ENCODE measurements at regions not wholly inside any gene's neighbourhood (a gene's known extent, or its start where the extent isn't known, plus 50 kb on each side); places are given as distances from the start of the nearest gene placed in this dataset.

DNA sequence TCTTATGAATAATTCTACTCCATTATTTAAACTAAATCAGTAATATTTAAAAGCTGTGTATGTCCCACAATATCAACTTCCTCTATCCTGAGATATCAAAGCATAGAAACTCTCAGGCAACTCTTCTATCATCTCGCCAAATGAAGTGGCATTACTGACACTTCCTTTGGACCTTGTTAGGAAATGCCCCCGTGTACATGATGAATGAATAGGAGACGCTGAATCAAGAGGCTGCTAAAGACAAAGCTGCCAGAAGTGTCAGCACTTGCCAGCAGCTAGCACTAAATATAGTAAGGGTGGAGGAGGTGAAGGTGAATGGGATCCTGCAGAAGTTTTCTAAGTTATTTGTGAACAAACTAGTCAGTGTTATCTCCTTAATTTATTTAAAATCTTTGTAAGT lies 99.5 kb upstream of the BLTP1 start:
- Mint-ChIP-seq H3K9me3 (no peaks in the 10 kb centered on the region), H3K4me3 (no peak overlapping the region), H3K27me3 (peaks cover 8% of the 10 kb centered on the region), H3K4me1 (no peaks in the 10 kb centered on the region), H3K27ac (no peak overlapping the region), H3K36me3 (no peaks in the 10 kb centered on the region)
- CTCF ChIA-PET: no interaction called here
- DNase-seq: no peak

DNA sequence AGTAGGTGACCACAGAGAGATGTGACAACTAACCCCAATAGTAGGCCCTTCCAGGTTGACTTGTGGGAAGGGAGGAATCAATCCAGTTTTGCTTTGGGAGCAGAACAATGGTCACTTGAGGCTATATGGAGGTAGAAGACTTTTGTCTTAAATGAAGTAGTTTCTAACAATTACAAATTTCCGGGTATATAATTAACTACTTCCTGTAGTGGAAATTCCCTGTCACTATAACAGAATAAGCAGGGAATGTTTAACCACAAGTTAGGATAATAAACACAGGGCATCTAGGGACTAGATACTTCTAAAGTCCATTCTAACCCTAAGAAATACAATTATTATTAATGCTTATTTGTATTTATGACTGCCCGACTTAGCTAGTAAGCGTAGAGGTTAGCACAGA lies 99.0 kb upstream of the TRPC3 start:
- Mint-ChIP-seq H3K36me3 (no peaks in the 10 kb centered on the region), H3K9me3 (no peaks in the 10 kb centered on the region), H3K27ac (no peak overlapping the region), H3K4me3 (no peak overlapping the region), H3K27me3 (peaks cover 5% of the 10 kb centered on the region), H3K4me1 (no peaks in the 10 kb centered on the region)
- DNase-seq: no peak
- CTCF ChIA-PET: no interaction called here

DNA sequence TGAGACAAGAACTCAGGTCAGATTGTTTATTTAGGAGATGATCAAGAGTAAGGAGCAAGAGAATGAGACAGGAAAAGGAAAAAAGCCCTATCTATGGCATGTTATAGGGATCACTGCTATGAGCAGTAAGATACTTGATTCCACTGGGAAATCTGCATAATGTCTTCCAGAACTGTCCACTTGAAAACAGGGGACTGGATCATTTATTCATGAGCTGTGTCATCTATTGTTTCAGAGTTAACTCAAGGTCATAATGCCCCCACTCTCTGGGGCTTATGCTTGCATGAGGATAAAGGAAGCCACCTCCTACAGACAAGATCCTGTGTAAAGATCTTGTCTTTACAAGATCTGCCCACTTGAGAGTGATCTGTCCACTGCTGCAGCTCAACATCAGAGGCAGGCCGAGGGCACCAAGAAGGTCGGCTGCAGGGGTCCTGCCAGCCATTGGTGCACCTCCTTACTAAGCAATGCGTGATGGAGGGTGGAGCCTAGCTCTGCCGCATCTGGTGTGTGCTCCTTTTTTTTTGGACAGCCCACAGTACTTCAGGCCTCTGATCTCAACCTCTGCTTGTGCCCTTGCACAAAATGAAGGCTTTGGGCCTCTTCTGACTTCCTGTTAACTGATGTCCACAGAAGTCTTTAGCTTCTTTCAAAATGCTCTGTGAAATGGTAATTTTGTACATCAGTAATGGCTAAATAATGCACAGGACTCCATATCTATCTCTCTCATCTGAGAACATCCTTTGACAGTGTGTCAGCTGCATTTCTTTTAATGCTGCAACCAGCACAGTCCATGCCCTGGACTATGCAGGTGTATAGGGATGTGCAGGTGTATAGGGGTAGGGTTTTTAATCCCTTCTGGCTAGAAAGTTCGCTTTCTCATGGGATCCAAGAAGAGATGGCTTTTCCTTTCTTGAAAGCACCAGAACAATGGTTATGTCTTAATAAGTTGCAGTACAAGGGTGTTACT lies 95.9 kb upstream of the TRPC3 start:
- H3K4me1 Mint-ChIP-seq: no peaks in the 10 kb centered on the region
- no peaks in the 10 kb centered on the region for H3K36me3 Mint-ChIP-seq
- DNase-seq: no peak
- no peak overlapping the region for H3K27ac Mint-ChIP-seq
- H3K9me3 Mint-ChIP-seq: no peaks in the 10 kb centered on the region
- CTCF ChIA-PET: no interaction called here
- no peak overlapping the region for H3K4me3 Mint-ChIP-seq
- H3K27me3 Mint-ChIP-seq: no peaks in the 10 kb centered on the region

DNA sequence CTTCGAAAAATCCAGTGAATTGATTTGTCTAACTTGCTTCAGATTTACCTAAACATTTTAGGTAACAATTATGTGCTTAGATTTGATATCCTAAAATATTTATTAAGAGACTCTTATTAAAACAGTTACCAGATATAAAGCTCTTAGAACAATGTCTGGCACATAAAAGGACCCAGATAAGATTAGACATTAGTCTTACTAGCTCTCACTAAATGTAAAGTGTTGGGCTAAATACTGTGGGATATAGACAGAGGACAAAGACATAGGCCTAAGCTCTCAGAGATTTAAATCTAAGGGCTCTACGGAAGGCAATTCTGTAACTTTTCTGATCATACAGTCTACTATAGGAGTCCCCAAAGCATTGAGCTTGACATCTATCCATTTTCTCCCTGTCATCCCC lies 94.4 kb upstream of the TRPC3 start:
- no peaks in the 10 kb centered on the region for H3K36me3 Mint-ChIP-seq
- H3K27ac Mint-ChIP-seq: no peak overlapping the region
- CTCF ChIA-PET: no interaction called here
- no peaks in the 10 kb centered on the region for H3K9me3 Mint-ChIP-seq
- no peak for DNase-seq
- H3K4me3 Mint-ChIP-seq: no peak overlapping the region
- no peaks in the 10 kb centered on the region for H3K4me1 Mint-ChIP-seq
- no peaks in the 10 kb centered on the region for H3K27me3 Mint-ChIP-seq

DNA sequence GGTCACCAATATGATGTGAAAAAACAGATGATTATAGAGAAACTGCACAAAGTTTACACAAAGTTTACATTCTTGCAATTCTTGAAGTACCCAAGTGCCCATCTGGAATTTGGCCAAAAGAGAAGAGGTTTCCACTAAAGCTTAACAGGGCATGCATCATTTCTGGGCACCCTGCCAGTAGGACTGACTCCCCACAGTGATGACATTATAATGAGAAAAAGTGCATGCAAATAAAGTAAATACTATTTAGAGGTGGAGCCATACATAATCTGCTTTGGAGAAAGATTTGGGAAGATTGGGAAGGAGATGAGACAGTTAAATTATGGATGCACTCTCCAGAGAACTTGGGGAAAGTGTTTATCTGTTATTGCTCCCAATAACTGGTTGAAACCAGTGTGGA lies 93.7 kb upstream of the TRPC3 start:
- Mint-ChIP-seq H3K9me3 (no peaks in the 10 kb centered on the region), H3K36me3 (no peaks in the 10 kb centered on the region), H3K27me3 (no peaks in the 10 kb centered on the region), H3K4me3 (no peak overlapping the region), H3K27ac (no peak overlapping the region), H3K4me1 (no peaks in the 10 kb centered on the region)
- CTCF ChIA-PET: no interaction called here
- no peak for DNase-seq

DNA sequence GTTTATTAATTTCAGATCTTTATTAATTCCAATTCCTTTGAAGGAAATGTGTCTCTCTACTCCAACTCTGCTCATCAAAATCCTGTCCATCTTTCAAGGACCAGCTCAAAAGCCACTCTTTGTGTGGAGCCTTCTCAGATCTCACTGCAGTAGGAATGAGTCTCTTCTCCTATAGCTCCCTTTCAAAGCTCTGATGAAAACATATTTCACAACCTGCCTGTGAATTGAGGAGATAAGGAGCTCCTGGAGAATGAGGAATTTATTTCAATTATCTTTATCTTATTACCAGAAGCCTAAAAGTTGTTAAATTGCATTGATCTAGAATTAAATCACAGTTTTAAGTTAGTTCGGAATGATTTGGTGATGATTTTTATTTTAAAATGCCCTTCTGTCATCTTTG lies 92.6 kb upstream of the TRPC3 start:
- Mint-ChIP-seq H3K9me3 (no peaks in the 10 kb centered on the region), H3K27ac (no peak overlapping the region), H3K27me3 (no peaks in the 10 kb centered on the region), H3K4me1 (no peaks in the 10 kb centered on the region), H3K4me3 (no peak overlapping the region), H3K36me3 (no peaks in the 10 kb centered on the region)
- CTCF ChIA-PET: interaction anchor here (0.6 kb wide), 1 partner anchor 45 kb away, joined by 3 read pairs; no protein-coding TSS in a partner anchor
- DNase-seq: no peak

DNA sequence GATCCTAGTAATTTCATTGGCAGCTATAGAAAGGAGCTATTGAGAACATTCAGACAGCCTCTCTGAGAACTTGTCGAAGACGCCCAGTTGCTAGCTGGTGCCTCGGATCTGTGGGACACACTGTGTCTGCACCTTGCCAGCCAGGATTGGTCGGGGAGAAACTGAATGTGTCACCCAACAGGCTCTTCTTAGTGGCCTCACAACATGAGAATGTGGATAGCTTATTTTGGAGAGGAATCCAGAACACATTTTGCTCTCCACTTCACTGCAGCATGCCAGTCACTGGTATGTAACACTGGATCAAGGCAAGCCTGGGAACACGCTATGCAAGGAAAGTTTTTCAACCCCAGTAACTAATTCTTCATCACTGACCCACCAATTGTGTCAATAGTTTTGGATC lies 89.5 kb upstream of the TRPC3 start:
- H3K4me3 Mint-ChIP-seq: no peak overlapping the region
- H3K27ac Mint-ChIP-seq: no peak overlapping the region
- no peaks in the 10 kb centered on the region for H3K4me1 Mint-ChIP-seq
- H3K27me3 Mint-ChIP-seq: no peaks in the 10 kb centered on the region
- no peaks in the 10 kb centered on the region for H3K36me3 Mint-ChIP-seq
- no peak for DNase-seq
- CTCF ChIA-PET: no interaction called here
- no peaks in the 10 kb centered on the region for H3K9me3 Mint-ChIP-seq

DNA sequence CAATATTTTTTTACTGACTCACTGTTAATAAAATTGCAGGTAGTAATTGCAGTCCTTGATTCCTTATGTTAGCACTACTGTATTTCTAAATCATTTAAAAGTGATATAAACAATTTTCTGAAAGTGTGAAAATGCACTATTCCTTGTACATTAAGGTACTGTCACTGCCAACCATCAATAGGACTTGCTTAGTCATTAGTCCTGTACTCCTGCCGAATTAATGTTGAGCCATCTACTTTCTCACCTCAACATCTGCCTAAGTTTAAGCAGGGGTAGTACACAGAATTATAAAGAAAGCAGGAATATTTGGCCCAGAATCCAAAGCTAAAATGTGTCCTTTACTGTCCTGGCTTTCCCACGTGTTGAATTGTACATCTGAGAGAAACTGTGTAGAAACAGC lies 87.0 kb upstream of the TRPC3 start:
- Mint-ChIP-seq H3K27ac (no peak overlapping the region), H3K36me3 (no peaks in the 10 kb centered on the region), H3K4me1 (no peaks in the 10 kb centered on the region), H3K4me3 (no peak overlapping the region), H3K27me3 (peaks cover 4% of the 10 kb centered on the region), H3K9me3 (no peaks in the 10 kb centered on the region)
- DNase-seq: no peak
- CTCF ChIA-PET: no interaction called here

DNA sequence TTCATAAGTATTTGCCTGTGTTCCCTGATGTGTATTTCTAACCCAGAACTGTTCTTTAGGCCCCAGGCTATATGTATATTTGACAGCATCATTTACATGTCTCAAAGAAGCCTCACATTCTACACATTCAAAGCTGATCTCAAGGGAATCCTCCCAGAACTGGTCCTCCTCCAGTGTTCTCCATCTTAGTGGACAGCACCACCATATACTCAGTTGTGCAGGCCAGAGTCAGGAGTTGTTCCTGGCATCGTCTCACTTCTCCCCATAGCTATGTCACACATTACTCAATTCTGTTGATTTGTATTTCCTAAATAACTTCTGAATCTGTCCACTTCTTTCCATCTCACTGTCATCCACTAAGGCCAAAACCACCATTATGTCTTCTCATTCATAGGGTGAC lies 82.8 kb upstream of the TRPC3 start:
- Mint-ChIP-seq H3K4me1 (no peaks in the 10 kb centered on the region), H3K4me3 (no peak overlapping the region), H3K27me3 (peaks cover 13% of the 10 kb centered on the region), H3K27ac (no peak overlapping the region), H3K9me3 (peaks cover 10% of the 10 kb centered on the region), H3K36me3 (no peaks in the 10 kb centered on the region)
- no peak for DNase-seq
- CTCF ChIA-PET: no interaction called here

DNA sequence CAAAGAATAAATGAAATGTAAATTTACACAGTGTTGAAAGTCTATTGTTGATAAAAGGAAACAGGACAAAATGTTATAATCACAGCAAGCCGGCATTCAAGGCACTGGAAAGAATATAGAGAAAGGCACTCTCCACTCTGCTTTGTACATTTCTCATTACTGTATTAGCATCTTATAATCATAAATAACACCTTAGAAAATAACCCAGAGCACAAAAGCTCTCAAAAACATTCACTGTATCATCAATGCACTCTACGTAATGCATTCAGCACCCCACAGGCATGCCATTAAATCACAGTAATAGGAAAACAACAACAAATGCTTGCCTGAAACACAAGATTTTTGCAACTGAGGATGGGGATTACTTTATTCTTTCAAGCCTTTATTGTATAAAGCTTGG lies 75.3 kb upstream of the TRPC3 start:
- H3K36me3 Mint-ChIP-seq: no peaks in the 10 kb centered on the region
- H3K4me1 Mint-ChIP-seq: no peaks in the 10 kb centered on the region
- DNase-seq: no peak
- H3K4me3 Mint-ChIP-seq: no peak overlapping the region
- H3K9me3 Mint-ChIP-seq: peaks cover 10% of the 10 kb centered on the region
- CTCF ChIA-PET: no interaction called here
- H3K27me3 Mint-ChIP-seq: peaks cover 12% of the 10 kb centered on the region
- no peak overlapping the region for H3K27ac Mint-ChIP-seq

DNA sequence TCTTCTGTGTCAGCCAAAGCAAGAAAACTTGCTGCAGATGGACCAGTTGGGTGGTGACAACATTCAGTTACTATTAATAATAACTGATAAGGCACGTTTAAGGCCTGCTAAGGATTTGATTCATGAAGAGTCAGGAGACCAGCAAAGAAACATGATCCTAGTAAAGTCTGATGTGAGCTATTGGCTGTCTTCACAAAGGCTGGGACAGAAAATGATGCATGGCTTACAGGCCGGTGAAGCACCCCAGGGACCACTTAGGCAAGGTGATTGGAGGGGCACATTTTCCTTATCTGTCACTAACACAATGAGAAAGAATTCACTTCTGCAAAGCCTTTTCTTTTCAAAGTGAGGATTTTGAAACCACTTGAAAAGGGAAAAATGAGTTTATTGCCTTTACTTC lies 65.4 kb upstream of the TRPC3 start:
- no peaks in the 10 kb centered on the region for H3K9me3 Mint-ChIP-seq
- no peaks in the 10 kb centered on the region for H3K36me3 Mint-ChIP-seq
- no peak for DNase-seq
- H3K4me3 Mint-ChIP-seq: no peak overlapping the region
- CTCF ChIA-PET: no interaction called here
- no peak overlapping the region for H3K27ac Mint-ChIP-seq
- peaks cover 14% of the 10 kb centered on the region for H3K27me3 Mint-ChIP-seq
- no peaks in the 10 kb centered on the region for H3K4me1 Mint-ChIP-seq

DNA sequence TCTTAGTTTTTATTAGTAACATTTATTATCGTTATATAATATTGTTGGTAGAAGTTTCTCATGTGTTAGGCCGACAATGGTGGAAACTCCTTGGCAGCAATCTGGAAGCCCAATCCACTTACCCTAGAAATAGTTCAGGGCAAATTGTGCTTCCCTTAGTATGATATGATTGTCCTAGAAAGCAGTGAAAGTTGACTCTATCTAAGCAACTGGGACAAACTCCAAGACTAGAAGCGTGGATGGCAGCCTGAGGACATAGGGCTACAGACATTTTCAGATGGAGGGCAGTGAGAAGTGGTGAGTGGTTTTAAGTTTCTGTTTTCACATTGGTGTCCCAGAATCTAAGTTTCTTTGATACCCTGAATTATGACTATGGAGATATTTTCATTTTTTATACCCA lies 63.3 kb upstream of the TRPC3 start:
- Mint-ChIP-seq H3K27ac (no peak overlapping the region), H3K27me3 (peaks cover 14% of the 10 kb centered on the region), H3K36me3 (no peaks in the 10 kb centered on the region), H3K4me1 (no peaks in the 10 kb centered on the region), H3K4me3 (no peak overlapping the region), H3K9me3 (no peaks in the 10 kb centered on the region)
- CTCF ChIA-PET: no interaction called here
- DNase-seq: no peak

DNA sequence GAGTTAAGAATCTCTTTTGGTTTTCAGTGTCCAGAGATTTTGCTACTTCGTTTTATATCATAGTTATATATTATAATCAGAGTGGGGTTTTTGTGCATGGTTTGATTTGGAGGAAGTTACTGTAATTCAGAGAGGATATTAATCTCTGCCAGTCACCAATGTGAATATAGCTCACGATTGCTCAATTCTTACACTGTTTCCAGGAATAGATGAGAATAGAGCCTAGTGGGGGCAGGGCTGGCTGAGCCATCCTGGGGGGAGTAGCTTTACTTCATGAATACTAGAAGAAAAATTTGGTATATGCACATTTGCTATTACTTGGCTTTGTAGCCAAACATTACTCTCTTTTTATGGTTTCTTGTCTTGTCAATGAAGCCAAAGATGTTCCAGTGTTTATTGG lies 60.9 kb upstream of the TRPC3 start:
- Mint-ChIP-seq H3K27me3 (peaks cover 14% of the 10 kb centered on the region), H3K9me3 (no peaks in the 10 kb centered on the region), H3K36me3 (no peaks in the 10 kb centered on the region), H3K4me1 (no peaks in the 10 kb centered on the region), H3K27ac (no peak overlapping the region), H3K4me3 (no peak overlapping the region)
- DNase-seq: no peak
- CTCF ChIA-PET: no interaction called here

DNA sequence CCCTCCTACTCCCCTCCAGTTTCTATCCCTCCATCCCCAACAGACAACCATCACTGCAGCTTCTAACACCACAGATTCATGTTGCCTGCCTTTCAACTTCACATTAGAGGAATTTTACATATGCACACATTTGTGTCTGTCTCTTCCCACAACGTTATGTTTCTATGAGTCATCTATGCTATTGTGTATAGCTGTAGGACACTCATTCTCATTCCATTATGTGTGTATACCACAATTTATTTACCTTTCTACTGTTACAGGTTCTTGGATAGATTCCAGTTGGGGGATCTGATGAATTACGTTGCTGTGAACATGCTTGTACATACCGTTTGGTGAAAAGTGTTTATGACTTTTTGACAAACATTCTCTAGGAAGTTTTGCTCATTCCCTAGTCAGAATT lies 58.8 kb upstream of the TRPC3 start:
- CTCF ChIA-PET: no interaction called here
- no peak for DNase-seq
- Mint-ChIP-seq H3K27me3 (peaks cover 7% of the 10 kb centered on the region), H3K4me3 (no peak overlapping the region), H3K36me3 (no peaks in the 10 kb centered on the region), H3K27ac (no peak overlapping the region), H3K4me1 (peaks cover 9% of the 10 kb centered on the region), H3K9me3 (no peaks in the 10 kb centered on the region)

DNA sequence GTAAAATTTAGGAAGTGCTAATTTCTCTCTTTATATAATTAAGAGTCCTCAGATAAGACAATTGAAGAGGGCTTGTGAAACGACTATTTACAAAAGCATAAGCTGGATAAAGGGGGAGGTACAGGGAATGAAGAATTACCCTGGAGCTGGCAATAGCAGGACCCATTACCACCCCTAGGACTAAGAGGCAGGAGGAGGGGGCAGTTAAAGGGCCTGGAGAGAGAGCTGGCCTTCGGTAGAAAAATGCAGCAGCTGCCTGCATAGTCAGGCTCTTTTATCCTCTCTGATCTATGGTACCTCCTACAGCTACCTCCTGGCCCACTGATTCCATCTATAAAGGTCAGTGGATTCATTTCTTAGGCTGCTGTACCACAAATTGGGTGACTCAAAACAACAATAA lies 57.7 kb upstream of the TRPC3 start:
- Mint-ChIP-seq H3K4me1 (peaks cover 9% of the 10 kb centered on the region), H3K36me3 (no peaks in the 10 kb centered on the region), H3K27me3 (peaks cover 7% of the 10 kb centered on the region), H3K9me3 (no peaks in the 10 kb centered on the region), H3K27ac (no peak overlapping the region), H3K4me3 (no peak overlapping the region)
- no peak for DNase-seq
- CTCF ChIA-PET: interaction anchor here (1.4 kb wide), 1 partner anchor 11 kb away, joined by 4 read pairs; no protein-coding TSS in a partner anchor

All from activated naive CD4-positive, alpha-beta T cell treated with anti-CD3 and anti-CD28 coated beads, Interleukin-2, amount 10 ng/mL, durations not matched to agents 7 days and 5 days (primary cell).